Testis (tissue), 2 donors: ENCODE measurements at regions not wholly inside any gene's neighbourhood (a gene's known extent, or its start where the extent isn't known, plus 50 kb on each side); places are given as distances from the start of the nearest gene placed in this dataset.

ENCODE experiments used
- DNase-seq: peaks from one replicate; pipeline ENCODE4 v3.0.0-alpha.2; 2019
- H3K27ac ChIP-seq, 2 donors: fragments of 200-600 bp; sonication (generic); one replicate each; pipeline ENCODE4 v1.5.1; 2019
- H3K27me3 ChIP-seq: fragments of 200-600 bp; sonication (generic); one replicate; pipeline ENCODE4 v1.5.1; 2019
- H3K36me3 ChIP-seq: fragments of 200-600 bp; sonication (generic); one replicate; pipeline ENCODE4 v1.5.1; 2017; ENCODE audit warnings: low read depth; ENCODE audit errors: missing control alignments
- H3K4me1 ChIP-seq: fragments of 200-600 bp; sonication (generic); one replicate; pipeline ENCODE4 v1.5.1; 2019
- H3K4me3 ChIP-seq, 2 donors: fragments of 200-600 bp; sonication (generic); one replicate each; pipeline ENCODE4 v1.5.1; 2017 to 2019
- H3K9me3 ChIP-seq: fragments of 200-600 bp; sonication (generic); one replicate; pipeline ENCODE4 v1.5.1; 2017
- CTCF ChIP-seq, 3 experiments: fragments of 450-650 bp in 2 of 3; fragments of 200-600 bp in 1 of 3; sonication (generic) in 1 of 3; IDR thresholded peaks; one replicate each; pipeline ENCODE4 v1.5.1; 2016 to 2019; ENCODE audit warnings: antibody characterized with exemption in 3 of 3, mild to moderate bottlenecking in 2 of 3, moderate library complexity in 1 of 3
- POLR2A ChIP-seq: fragments of 450-650 bp; IDR thresholded peaks from one replicate; pipeline ENCODE4 v1.6.1; 2017; ENCODE audit warnings: antibody characterized with exemption, mild to moderate bottlenecking, moderate library complexity
- WGBS, 2 donors: methylation state at CpG; one replicate each; pipeline ENCODE4 v1.1.5; 2018; 5-methylcytosine and 5-hydroxymethylcytosine counted together
- intact Hi-C: fragments of 100-400 bp; cut with DNase I; formaldehyde crosslinking; loops from one replicate; pipeline ENCODE4 v1.15.1; 2023; ENCODE audit warnings: low total_unique reads

- no peak for TF ChIP-seq POLR2A
- no peak for TF ChIP-seq CTCF (IDR thresholded peaks at IDR 0.05)
- intact Hi-C loops: no loop called here
- no peaks in the 10 kb centered on the region for H3K36me3 ChIP-seq
- no peak for DNase-seq
- no peaks in the 10 kb centered on the region for H3K9me3 ChIP-seq
- WGBS, 2 donors: 19 to 36% methylated on average over 9 of the region's 9 CpGs
- peak overlapping the region in 1 of 2 donors; percentile 39 for H3K27ac ChIP-seq
- H3K27me3 ChIP-seq: no peaks in the 10 kb centered on the region
- peaks cover 7% of the 10 kb centered on the region for H3K4me1 ChIP-seq
- no peak overlapping the region for H3K4me3 ChIP-seq
These were observed 496.7 kb downstream of the SPRY1 start for GRCh38 chr4:123893011-123893981.

GRCh38 chr4:123896446-123897071 is 500.0 kb downstream of the SPRY1 start:
- Histone ChIP-seq H3K4me1 (peaks cover 7% of the 10 kb centered on the region), H3K4me3 (no peak overlapping the region), H3K27me3 (no peaks in the 10 kb centered on the region), H3K36me3 (no peaks in the 10 kb centered on the region), H3K27ac (peak overlapping the region in 1 of 2 donors; percentile 42), H3K9me3 (no peaks in the 10 kb centered on the region)
- intact Hi-C loops: no loop called here
- DNase-seq: peak; percentile 22
- TF ChIP-seq POLR2A (no peak), CTCF (IDR thresholded peaks at IDR 0.05) (no peak)

GRCh38 chr4:123898946-123899666 is 502.5 kb downstream of the SPRY1 start:
- H3K4me3 ChIP-seq: no peak overlapping the region
- TF ChIP-seq POLR2A (no peak), CTCF (IDR thresholded peaks at IDR 0.05) (no peak)
- intact Hi-C loops: no loop called here
- no peaks in the 10 kb centered on the region for H3K36me3 ChIP-seq
- 94 to 98% methylated on average over 2 of the region's 2 CpGs for WGBS, 2 donors
- no peaks in the 10 kb centered on the region for H3K9me3 ChIP-seq
- no peak overlapping the region for H3K27ac ChIP-seq
- no peak for DNase-seq
- peaks cover 7% of the 10 kb centered on the region for H3K4me1 ChIP-seq
- no peaks in the 10 kb centered on the region for H3K27me3 ChIP-seq

GRCh38 chr4:123904882-123905281 is 508.3 kb downstream of the SPRY1 start:
- no peak overlapping the region for H3K27ac ChIP-seq
- no peaks in the 10 kb centered on the region for H3K36me3 ChIP-seq
- no peaks in the 10 kb centered on the region for H3K27me3 ChIP-seq
- 83 to 93% methylated on average over 1 of the region's 1 CpG for WGBS, 2 donors
- H3K9me3 ChIP-seq: no peaks in the 10 kb centered on the region
- H3K4me3 ChIP-seq: no peak overlapping the region
- H3K4me1 ChIP-seq: no peaks in the 10 kb centered on the region
- TF ChIP-seq CTCF (IDR thresholded peaks at IDR 0.05) (no peak), POLR2A (no peak)
- no peak for DNase-seq
- intact Hi-C loops: no loop called here
